ENCODE measurements at regions not wholly inside any gene's neighbourhood (a gene's known extent, or its start where the extent isn't known, plus 50 kb on each side); places are given as distances from the start of the nearest gene placed in this dataset.

DNA sequence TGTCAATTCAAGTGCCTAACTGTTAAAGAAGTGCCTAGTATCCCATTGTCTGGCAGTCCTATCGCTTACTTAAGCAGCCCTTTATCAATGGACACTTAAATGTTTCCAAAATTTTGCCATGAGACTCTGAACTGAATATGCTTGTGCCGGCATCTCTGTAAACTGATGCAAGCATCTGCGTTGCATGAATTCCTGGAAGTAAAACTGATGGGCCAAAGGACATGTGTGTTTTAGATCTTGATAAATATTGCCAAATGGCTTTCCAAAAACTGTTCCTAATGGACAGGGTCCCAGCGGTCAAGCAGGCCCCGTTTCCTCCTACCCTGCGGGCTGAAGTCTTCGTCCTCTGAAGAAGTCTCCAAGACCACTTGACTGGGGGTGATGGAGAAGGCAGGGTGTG is 121.3 kb upstream of the ZNF516 start:
- H4K20me1 ChIP-seq (replicated peaks; ENCODE audit: control insufficient read depth, extremely low read depth, insufficient read depth, low read length) = no peaks in the 10 kb centered on the region
- no peak overlapping the region for H3K4me3 ChIP-seq (replicated peaks in 1 of 3; ENCODE audit: insufficient read depth in 1 of 3, low read depth in 1 of 3, low read length in 3 of 3)
- intact Hi-C loops (cut with micrococcal nuclease) (no loop called here), dilution Hi-C loops (cut with MboI; ENCODE audit: extremely low pct_ligation_motif_present, low sequenced_read_pairs) (no loop called here)
- TF ChIP-seq JUN (IDR thresholded peaks at IDR 0.05; ENCODE audit: borderline replicate concordance, insufficient read depth, insufficient read length, low read depth) = no peak
- no peaks in the 10 kb centered on the region for H3K79me2 ChIP-seq (ENCODE audit: control insufficient read depth, insufficient read depth, low read length)
- no peak overlapping the region for H3K27ac ChIP-seq (ENCODE audit: insufficient read depth, low read depth, low read length)
- H3K4me2 ChIP-seq (ENCODE audit: insufficient read depth, low read length) = no peak overlapping the region
- FAIRE-seq = no peak
- H3K9ac ChIP-seq (replicated peaks; ENCODE audit: extremely low read depth, insufficient read depth, low read length) = no peak overlapping the region
- no peaks in the 10 kb centered on the region for H3K4me1 ChIP-seq (ENCODE audit: control insufficient read depth, extremely low read depth, insufficient read depth, low read length)
- H3K36me3 ChIP-seq (ENCODE audit: control insufficient read depth in 2 of 2, extremely low read depth in 1 of 2, insufficient read depth in 2 of 2, low read length in 2 of 2) = no peaks in the 10 kb centered on the region
- H3K27me3 ChIP-seq (ENCODE audit: control insufficient read depth in 2 of 2, insufficient read depth in 2 of 2, low read length in 2 of 2) = peaks cover 4% of the 10 kb centered on the region in 2 experiments
- no peak for DNase-seq (ENCODE audit: low read depth, low spot score)
- H2AFZ ChIP-seq (ENCODE audit: low read depth, low read length) = no peak overlapping the region
- ChIA-PET CTCF (interaction anchor here (0.8 kb wide), 1 partner anchor 217 kb away, joined by 3 read pairs; no protein-coding TSS in a partner anchor), POLR2A (no interaction called here)
- no peaks in the 10 kb centered on the region for H3K9me1 ChIP-seq (replicated peaks; ENCODE audit: control insufficient read depth, extremely low read depth, insufficient read depth, low read length)
- H3K9me3 ChIP-seq (replicated peaks; ENCODE audit: control insufficient read depth, insufficient read depth, low read length) = no peaks in the 10 kb centered on the region
- BruUV-seq (replicated peaks) = no TSS peak

DNA sequence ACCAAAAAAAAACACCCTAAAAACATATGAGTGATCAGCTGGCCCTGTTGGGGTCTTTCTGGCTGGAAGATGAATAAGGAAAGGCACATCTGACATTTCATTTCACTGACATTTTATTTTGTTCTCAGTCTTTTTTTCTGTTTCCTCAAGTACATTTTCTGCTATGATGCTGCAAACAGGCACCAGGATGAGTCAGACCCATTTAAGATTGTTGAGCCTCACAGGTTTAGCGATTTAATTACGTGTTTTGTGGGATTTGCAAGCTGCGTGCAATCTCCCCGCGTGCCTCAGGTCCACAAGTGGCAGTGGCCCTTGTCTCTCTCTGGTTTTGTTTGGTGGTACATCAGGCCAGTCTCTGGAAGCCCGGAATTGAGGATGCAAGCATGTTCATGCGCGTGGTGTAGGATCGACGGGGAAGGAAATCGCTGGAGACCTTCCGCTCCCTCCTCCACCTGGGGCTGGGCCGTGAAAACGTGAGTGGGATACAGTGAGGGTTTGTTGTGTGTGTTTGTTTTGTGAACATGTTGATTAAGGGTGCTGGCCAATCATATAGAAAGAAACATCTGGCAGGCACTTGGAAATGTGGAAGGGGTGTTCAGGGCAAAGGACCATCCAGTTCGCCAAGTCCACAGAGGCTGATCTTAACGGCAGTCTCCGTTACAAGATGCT is 120.2 kb upstream of the ZNF516 start:
- Histone ChIP-seq H3K9me3 (replicated peaks; ENCODE audit: control insufficient read depth, insufficient read depth, low read length) (no peaks in the 10 kb centered on the region), H3K9me1 (replicated peaks; ENCODE audit: control insufficient read depth, extremely low read depth, insufficient read depth, low read length) (no peaks in the 10 kb centered on the region), H2AFZ (ENCODE audit: low read depth, low read length) (no peak overlapping the region), H3K27me3 (ENCODE audit: control insufficient read depth in 2 of 2, insufficient read depth in 2 of 2, low read length in 2 of 2) (no peaks in the 10 kb centered on the region), H4K20me1 (replicated peaks; ENCODE audit: control insufficient read depth, extremely low read depth, insufficient read depth, low read length) (no peaks in the 10 kb centered on the region), H3K4me2 (ENCODE audit: insufficient read depth, low read length) (no peak overlapping the region), H3K4me3 (replicated peaks in 1 of 3; ENCODE audit: insufficient read depth in 1 of 3, low read depth in 1 of 3, low read length in 3 of 3) (no peak overlapping the region), H3K4me1 (ENCODE audit: control insufficient read depth, extremely low read depth, insufficient read depth, low read length) (no peaks in the 10 kb centered on the region), H3K9ac (replicated peaks; ENCODE audit: extremely low read depth, insufficient read depth, low read length) (no peak overlapping the region), H3K79me2 (ENCODE audit: control insufficient read depth, insufficient read depth, low read length) (no peaks in the 10 kb centered on the region), H3K36me3 (ENCODE audit: control insufficient read depth in 2 of 2, extremely low read depth in 1 of 2, insufficient read depth in 2 of 2, low read length in 2 of 2) (no peaks in the 10 kb centered on the region), H3K27ac (ENCODE audit: insufficient read depth, low read depth, low read length) (no peak overlapping the region)
- TF ChIP-seq, protein P1, sequence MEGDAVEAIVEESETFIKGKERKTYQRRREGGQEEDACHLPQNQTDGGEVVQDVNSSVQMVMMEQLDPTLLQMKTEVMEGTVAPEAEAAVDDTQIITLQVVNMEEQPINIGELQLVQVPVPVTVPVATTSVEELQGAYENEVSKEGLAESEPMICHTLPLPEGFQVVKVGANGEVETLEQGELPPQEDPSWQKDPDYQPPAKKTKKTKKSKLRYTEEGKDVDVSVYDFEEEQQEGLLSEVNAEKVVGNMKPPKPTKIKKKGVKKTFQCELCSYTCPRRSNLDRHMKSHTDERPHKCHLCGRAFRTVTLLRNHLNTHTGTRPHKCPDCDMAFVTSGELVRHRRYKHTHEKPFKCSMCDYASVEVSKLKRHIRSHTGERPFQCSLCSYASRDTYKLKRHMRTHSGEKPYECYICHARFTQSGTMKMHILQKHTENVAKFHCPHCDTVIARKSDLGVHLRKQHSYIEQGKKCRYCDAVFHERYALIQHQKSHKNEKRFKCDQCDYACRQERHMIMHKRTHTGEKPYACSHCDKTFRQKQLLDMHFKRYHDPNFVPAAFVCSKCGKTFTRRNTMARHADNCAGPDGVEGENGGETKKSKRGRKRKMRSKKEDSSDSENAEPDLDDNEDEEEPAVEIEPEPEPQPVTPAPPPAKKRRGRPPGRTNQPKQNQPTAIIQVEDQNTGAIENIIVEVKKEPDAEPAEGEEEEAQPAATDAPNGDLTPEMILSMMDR (IDR thresholded peaks at IDR 0.05; ENCODE audit: extremely low read depth in 1 of 2, insufficient read depth in 1 of 2, low read depth in 1 of 2, low read length in 2 of 2) = no peak
- TF ChIP-seq GATA2 (IDR thresholded peaks at IDR 0.05; ENCODE audit: insufficient read depth, insufficient read length, low read depth, low read length) (no peak), JUN (IDR thresholded peaks at IDR 0.05; ENCODE audit: borderline replicate concordance, insufficient read depth, insufficient read length, low read depth) (no peak), EZH2 (IDR thresholded peaks at IDR 0.05; ENCODE audit: borderline replicate concordance, low read depth, low read length, severe bottlenecking) (no peak), POLR2AphosphoS5 (IDR thresholded peaks at IDR 0.05; ENCODE audit: insufficient read depth, low read depth, low read length) (no peak), POLR2A (IDR thresholded peaks at IDR 0.05; ENCODE audit: low read depth, low read length) (no peak), FOS (IDR thresholded peaks at IDR 0.05; ENCODE audit: borderline replicate concordance, insufficient read depth, low read length) (no peak), MYC (IDR thresholded peaks at IDR 0.05; ENCODE audit: low read depth, low read length) (no peak)
- TF ChIP-seq, protein P2, sequence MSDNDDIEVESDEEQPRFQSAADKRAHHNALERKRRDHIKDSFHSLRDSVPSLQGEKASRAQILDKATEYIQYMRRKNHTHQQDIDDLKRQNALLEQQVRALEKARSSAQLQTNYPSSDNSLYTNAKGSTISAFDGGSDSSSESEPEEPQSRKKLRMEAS (IDR thresholded peaks at IDR 0.05; ENCODE audit: insufficient read depth, insufficient read length) = no peak
- BruUV-seq (replicated peaks) = no TSS peak
- intact Hi-C loops (cut with micrococcal nuclease) = no loop called here
- ChIA-PET CTCF (no interaction called here), POLR2A (no interaction called here)
- DNase-seq (ENCODE audit: low read depth, low spot score) (no peak), FAIRE-seq (no peak)
- dilution Hi-C loops (cut with MboI; ENCODE audit: extremely low pct_ligation_motif_present, low sequenced_read_pairs) = no loop called here
